ENCODE measurements at regions not wholly inside any gene's neighbourhood (a gene's known extent, or its start where the extent isn't known, plus 50 kb on each side); places are given as distances from the start of the nearest gene placed in this dataset.

- no peak for TF ChIP-seq CTCF (IDR thresholded peaks at IDR 0.05)
- no peak for TF ChIP-seq POLR2A (IDR thresholded peaks at IDR 0.05)
These were observed 346.9 kb downstream of the PBX1 start for GRCh38 chr1:164905869-164906268.

All from heart left ventricle (tissue), 13 donors.